ENCODE measurements at regions not wholly inside any gene's neighbourhood (a gene's known extent, or its start where the extent isn't known, plus 50 kb on each side); places are given as distances from the start of the nearest gene placed in this dataset.

GRCh38 chr4:154928640-154929257, 147.7 kb downstream of the RBM46 start:
- TF ChIP-seq CTCF (IDR thresholded peaks at IDR 0.05; ENCODE audit: low read depth, low read length, poor library complexity, severe bottlenecking) (no peak), EZH2phosphoT487 (IDR thresholded peaks at IDR 0.05; ENCODE audit: borderline replicate concordance, low read length) (no peak)
